Activated CD4-positive, alpha-beta memory T cell treated with anti-CD3 and anti-CD28 coated beads, Interleukin-2, amount 10 ng/mL, durations not matched to agents 7 days and 5 days (primary cell): ENCODE measurements at regions not wholly inside any gene's neighbourhood (a gene's known extent, or its start where the extent isn't known, plus 50 kb on each side); places are given as distances from the start of the nearest gene placed in this dataset.
A peak's percentile ranks its signal among the peaks of the same experiment; 100 is the strongest.

ENCODE experiments used
- CTCF ChIA-PET: fragments of 350-600 bp; sonication (Branson Sonifier 250); formaldehyde crosslinking; loops from one replicate; lab custom pipeline; 2021; ENCODE audit warnings: antibody characterized with exemption, inconsistent platforms; lab: Charles Lee
- POLR2A ChIA-PET: fragments of 350-600 bp; sonication (Branson Sonifier 250); formaldehyde crosslinking; loops from one replicate; lab custom pipeline; 2021; ENCODE audit warnings: antibody characterized with exemption; lab: Charles Lee
- DNase-seq: peaks from one replicate; pipeline ENCODE4 v3.0.0-alpha.2; 2020
- H3K27ac Mint-ChIP-seq: one replicate; pipeline ENCODE4 v1.8.0; 2021; ENCODE audit warnings: mild to moderate bottlenecking, mixed read lengths
- H3K27me3 Mint-ChIP-seq: one replicate; pipeline ENCODE4 v1.8.0; 2021; ENCODE audit warnings: mixed read lengths
- H3K36me3 Mint-ChIP-seq: one replicate; pipeline ENCODE4 v1.8.0; 2021; ENCODE audit warnings: low read depth, mixed read lengths
- H3K4me1 Mint-ChIP-seq: one replicate; pipeline ENCODE4 v1.8.0; 2021; ENCODE audit warnings: mixed read lengths
- H3K4me3 Mint-ChIP-seq: one replicate; pipeline ENCODE4 v1.8.0; 2021; ENCODE audit warnings: mild to moderate bottlenecking, mixed read lengths
- H3K9me3 Mint-ChIP-seq: one replicate; pipeline ENCODE4 v1.8.0; 2021; ENCODE audit warnings: mixed read lengths

GRCh38 chr14:32254952-32255679 is 52.0 kb upstream of the RNU6-8 start:
- peak; percentile 60 for DNase-seq
- Mint-ChIP-seq H3K36me3 (no peaks in the 10 kb centered on the region), H3K9me3 (no peaks in the 10 kb centered on the region), H3K27me3 (no peaks in the 10 kb centered on the region), H3K27ac (no peak overlapping the region), H3K4me1 (peaks cover 16% of the 10 kb centered on the region), H3K4me3 (no peak overlapping the region)
- CTCF ChIA-PET, result interaction anchor here (0.5 to 5.9 kb wide), 22 partner anchors 8 to 928 kb away, joined by 3 to 107 read pairs (median 4); partner anchors contain the start of genes ARHGAP5 and RNU6-8
- POLR2A ChIA-PET, result no interaction called here

- Mint-ChIP-seq H3K9me3 (no peaks in the 10 kb centered on the region), H3K27me3 (no peaks in the 10 kb centered on the region), H3K4me1 (peaks cover 19% of the 10 kb centered on the region), H3K27ac (no peak overlapping the region), H3K4me3 (no peak overlapping the region), H3K36me3 (no peaks in the 10 kb centered on the region)
- CTCF ChIA-PET, result no interaction called here
- POLR2A ChIA-PET, result no interaction called here
- DNase-seq, result no peak
Measured at GRCh38 chr14:32255789-32256188, 52.7 kb upstream of the RNU6-8 start.

GRCh38 chr14:32256576-32256975 is 53.5 kb upstream of the RNU6-8 start:
- POLR2A ChIA-PET, result no interaction called here
- CTCF ChIA-PET, result interaction anchor here (0.7 kb wide), 1 partner anchor 183 kb away, joined by 3 read pairs; no protein-coding TSS in a partner anchor
- Mint-ChIP-seq H3K36me3 (no peaks in the 10 kb centered on the region), H3K27ac (no peak overlapping the region), H3K27me3 (no peaks in the 10 kb centered on the region), H3K9me3 (no peaks in the 10 kb centered on the region), H3K4me3 (no peak overlapping the region), H3K4me1 (peaks cover 19% of the 10 kb centered on the region)
- no peak for DNase-seq

GRCh38 chr14:32258336-32258993 is 55.4 kb upstream of the RNU6-8 start:
- Mint-ChIP-seq H3K9me3 (peaks cover 10% of the 10 kb centered on the region), H3K27me3 (no peaks in the 10 kb centered on the region), H3K36me3 (no peaks in the 10 kb centered on the region), H3K4me3 (no peak overlapping the region), H3K4me1 (peaks cover 19% of the 10 kb centered on the region), H3K27ac (no peak overlapping the region)
- DNase-seq, result no peak
- ChIA-PET CTCF (interaction anchor here (0.5 to 2.0 kb wide), 8 partner anchors 8 to 754 kb away, joined by 3 to 7 read pairs (median 4); no protein-coding TSS in a partner anchor), POLR2A (interaction anchor here (1.0 to 1.9 kb wide), 2 partner anchors 181 to 801 kb away, joined by 3 to 6 read pairs; partner anchors contain the start of genes ARHGAP5 and DTD2)

- CTCF ChIA-PET, result interaction anchor here (1.4 to 2.0 kb wide), 5 partner anchors 9 to 749 kb away, joined by 3 to 7 read pairs (median 6); no protein-coding TSS in a partner anchor
- H3K27ac Mint-ChIP-seq, result peak overlapping the region; percentile 7
Measured at GRCh38 chr14:32259368-32260013, 56.4 kb upstream of the RNU6-8 start.

GRCh38 chr14:32263939-32264567 is 61.0 kb upstream of the RNU6-8 start:
- H3K27ac Mint-ChIP-seq, result no peak overlapping the region
- H3K9me3 Mint-ChIP-seq, result peaks cover 20% of the 10 kb centered on the region
- peaks cover 14% of the 10 kb centered on the region for H3K4me1 Mint-ChIP-seq
- ChIA-PET CTCF (interaction anchor here (0.6 to 1.0 kb wide), 2 partner anchors 9 to 284 kb away, joined by 3 read pairs; no protein-coding TSS in a partner anchor), POLR2A (no interaction called here)
- no peak for DNase-seq
- no peak overlapping the region for H3K4me3 Mint-ChIP-seq
- peaks cover 5% of the 10 kb centered on the region for H3K36me3 Mint-ChIP-seq
- peaks cover 9% of the 10 kb centered on the region for H3K27me3 Mint-ChIP-seq

More at GRCh38 chr14:32259368-32260013, 56.4 kb upstream of the RNU6-8 start:
- POLR2A ChIA-PET, result interaction anchor here (0.6 to 1.9 kb wide), 4 partner anchors 9 to 802 kb away, joined by 3 to 6 read pairs (median 3); partner anchors contain the start of genes ARHGAP5 and DTD2
- Mint-ChIP-seq H3K4me3 (no peak overlapping the region), H3K36me3 (peaks cover 5% of the 10 kb centered on the region), H3K27me3 (peaks cover 7% of the 10 kb centered on the region), H3K4me1 (peaks cover 19% of the 10 kb centered on the region), H3K9me3 (peaks cover 18% of the 10 kb centered on the region)
- no peak for DNase-seq

GRCh38 chr14:32265584-32265983 is 62.5 kb upstream of the RNU6-8 start:
- H3K4me1 Mint-ChIP-seq, result peaks cover 2% of the 10 kb centered on the region
- ChIA-PET CTCF (no interaction called here), POLR2A (no interaction called here)
- no peak overlapping the region for H3K4me3 Mint-ChIP-seq
- peaks cover 9% of the 10 kb centered on the region for H3K27me3 Mint-ChIP-seq
- peaks cover 5% of the 10 kb centered on the region for H3K36me3 Mint-ChIP-seq
- no peak overlapping the region for H3K27ac Mint-ChIP-seq
- DNase-seq, result no peak
- H3K9me3 Mint-ChIP-seq, result peaks cover 20% of the 10 kb centered on the region

GRCh38 chr14:32277998-32278397 is 51.1 kb upstream of the AKAP6 start:
- H3K27ac Mint-ChIP-seq, result no peak overlapping the region
- POLR2A ChIA-PET, result no interaction called here
- no peak overlapping the region for H3K4me3 Mint-ChIP-seq
- peaks cover 4% of the 10 kb centered on the region for H3K9me3 Mint-ChIP-seq
- H3K4me1 Mint-ChIP-seq, result no peaks in the 10 kb centered on the region
- CTCF ChIA-PET, result no interaction called here
- H3K36me3 Mint-ChIP-seq, result no peaks in the 10 kb centered on the region
- DNase-seq, result no peak
- H3K27me3 Mint-ChIP-seq, result peaks cover 20% of the 10 kb centered on the region
